RWPE2 (cell line): ENCODE measurements at regions not wholly inside any gene's neighbourhood (a gene's known extent, or its start where the extent isn't known, plus 50 kb on each side); places are given as distances from the start of the nearest gene placed in this dataset.

Source experiments
- ATAC-seq: fragments of 200-7000 bp; cut with Tn5 transposase; 3 replicates; pipeline ENCODE4 v1.9.1; 2021; ENCODE audit warnings: low read depth
- DNase-seq: peaks from one replicate; pipeline ENCODE4 v3.0.0-alpha.2; 2020; ENCODE audit warnings: low spot score
- H3K27ac ChIP-seq: fragments of 450-650 bp; 2 replicates; pipeline ENCODE4 v1.5.1; 2017; ENCODE audit warnings: mild to moderate bottlenecking; ENCODE audit not compliant: poor library complexity, severe bottlenecking
- H3K27me3 ChIP-seq: fragments of 250-450 bp; sonication (Bioruptor Pico); 2 replicates; pipeline ENCODE4 v1.5.1; 2021; ENCODE audit warnings: mild to moderate bottlenecking, moderate library complexity; ENCODE audit not compliant: insufficient read depth, poor library complexity, severe bottlenecking
- H3K36me3 ChIP-seq: fragments of 250-450 bp; sonication (Bioruptor Pico); 2 replicates; pipeline ENCODE4 v1.5.1; 2020; ENCODE audit warnings: low read depth, mild to moderate bottlenecking, moderate library complexity
- H3K4me1 ChIP-seq: fragments of 250-450 bp; sonication (Bioruptor Pico); 2 replicates; pipeline ENCODE4 v1.5.1; 2021; ENCODE audit warnings: mild to moderate bottlenecking, moderate library complexity; ENCODE audit not compliant: insufficient read depth, poor library complexity, severe bottlenecking
- H3K4me3 ChIP-seq: fragments of 250-450 bp; sonication (Bioruptor Pico); 2 replicates; pipeline ENCODE4 v1.5.1; 2021; ENCODE audit warnings: mild to moderate bottlenecking, moderate library complexity; ENCODE audit not compliant: severe bottlenecking
- H3K9me3 ChIP-seq: fragments of 250-450 bp; sonication (Bioruptor Pico); 2 replicates; pipeline ENCODE4 v1.5.1; 2021; ENCODE audit warnings: mild to moderate bottlenecking, moderate library complexity; ENCODE audit not compliant: severe bottlenecking
- CTCF ChIP-seq: fragments of 450-650 bp; IDR thresholded peaks from one replicate; pipeline ENCODE4 v1.5.1; 2017; ENCODE audit warnings: mild to moderate bottlenecking, moderate library complexity; ENCODE audit not compliant: poor library complexity, severe bottlenecking

GRCh38 chr13:62932256-62932883 is 1516.7 kb upstream of the PCDH20 start:
- Histone ChIP-seq H3K4me3 (no peak overlapping the region), H3K9me3 (no peaks in the 10 kb centered on the region), H3K27me3 (no peaks in the 10 kb centered on the region), H3K4me1 (no peaks in the 10 kb centered on the region), H3K36me3 (no peaks in the 10 kb centered on the region), H3K27ac (no peak overlapping the region)
- TF ChIP-seq CTCF = no peak
- ATAC-seq (no peak), DNase-seq (no peak)

- no peak for TF ChIP-seq CTCF
- no peaks in the 10 kb centered on the region for H3K4me1 ChIP-seq
- H3K27ac ChIP-seq = no peak overlapping the region
- H3K4me3 ChIP-seq = no peak overlapping the region
- no peak for ATAC-seq
- H3K36me3 ChIP-seq = no peaks in the 10 kb centered on the region
- no peaks in the 10 kb centered on the region for H3K9me3 ChIP-seq
- DNase-seq = no peak
- no peaks in the 10 kb centered on the region for H3K27me3 ChIP-seq
Observed at GRCh38 chr13:62931853-62932252, 1516.2 kb upstream of the PCDH20 start.

- ATAC-seq (no peak), DNase-seq (no peak)
- Histone ChIP-seq H3K27ac (no peak overlapping the region), H3K4me3 (no peak overlapping the region), H3K9me3 (no peaks in the 10 kb centered on the region), H3K27me3 (no peaks in the 10 kb centered on the region), H3K4me1 (no peaks in the 10 kb centered on the region), H3K36me3 (no peaks in the 10 kb centered on the region)
- TF ChIP-seq CTCF = no peak
Observed at GRCh38 chr13:62924395-62924794, 1508.7 kb upstream of the PCDH20 start.

- no peak for ATAC-seq
- H3K27ac ChIP-seq = no peak overlapping the region
Observed at GRCh38 chr13:62920159-62920558, 1504.5 kb upstream of the PCDH20 start.

More at GRCh38 chr13:62920159-62920558, 1504.5 kb upstream of the PCDH20 start:
- Histone ChIP-seq H3K9me3 (no peaks in the 10 kb centered on the region), H3K4me1 (no peaks in the 10 kb centered on the region), H3K4me3 (no peak overlapping the region), H3K36me3 (no peaks in the 10 kb centered on the region), H3K27me3 (no peaks in the 10 kb centered on the region)
- no peak for TF ChIP-seq CTCF
- no peak for DNase-seq
